ENCODE measurements at regions not wholly inside any gene's neighbourhood (a gene's known extent, or its start where the extent isn't known, plus 50 kb on each side); places are given as distances from the start of the nearest gene placed in this dataset.

DNA sequence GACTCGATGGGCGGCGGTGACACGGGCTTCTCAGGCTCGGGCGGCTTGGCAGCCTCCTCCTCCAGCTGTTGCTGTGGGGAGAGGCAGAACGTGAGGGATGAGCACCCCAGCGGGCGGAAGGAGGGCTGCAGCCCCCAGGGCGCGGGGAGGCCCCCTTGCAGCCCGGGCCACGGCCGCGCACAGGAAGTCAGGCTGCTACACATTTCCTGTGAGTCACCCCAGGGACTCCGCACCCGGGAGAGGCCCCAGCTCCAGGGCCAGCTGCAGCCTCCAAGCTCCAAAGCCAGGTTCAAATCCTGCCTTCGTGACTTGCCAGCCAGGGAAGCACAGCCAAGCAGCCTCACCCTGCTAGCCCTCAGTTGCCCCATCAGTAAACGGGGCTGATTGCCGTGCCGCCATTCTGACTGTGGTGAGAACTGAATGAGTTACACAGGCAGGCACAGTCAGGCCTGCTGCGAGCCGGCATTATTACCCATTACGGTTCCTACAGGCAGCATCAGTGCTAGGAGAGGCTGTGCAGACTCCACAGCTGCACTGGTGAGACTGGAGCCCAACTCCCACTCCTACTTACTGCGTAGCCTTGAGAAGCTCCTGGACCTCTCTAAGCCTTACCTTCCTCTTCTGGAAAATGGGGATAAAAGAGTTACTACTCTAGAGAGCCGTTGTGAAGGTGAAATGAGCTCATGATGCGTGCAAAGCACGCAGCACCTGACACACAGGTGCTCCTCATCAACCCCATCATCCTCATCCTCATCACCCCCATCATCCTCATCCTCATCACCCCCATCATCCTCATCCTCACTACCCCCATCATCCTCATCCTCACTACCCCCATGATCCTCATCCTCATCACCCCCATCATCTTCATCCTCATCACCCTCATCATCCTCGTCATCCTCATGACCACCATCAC is 100.9 kb downstream of the NCOR2 start:
- peaks cover 31 to 33% of the 10 kb centered on the region in 2 experiments; a peak in 3 of 4 replicates for H3K36me3 ChIP-seq (ENCODE audit: control insufficient read depth in 2 of 2, insufficient read depth in 2 of 2, low read length in 1 of 2)
- H3K27ac ChIP-seq (ENCODE audit: control insufficient read depth, insufficient read depth) = peak overlapping the region; percentile 82
- peaks cover 22% of the 10 kb centered on the region for H3K9me3 ChIP-seq (replicated peaks; ENCODE audit: control insufficient read depth, insufficient read depth, low read length)
- peaks cover 17% of the 10 kb centered on the region for H3K4me1 ChIP-seq (ENCODE audit: control insufficient read depth, insufficient read depth, low read length)
- WGBS (ENCODE audit: insufficient coverage, insufficient replicate concordance, low lambda C conversion rate, missing lambda C conversion rate) = 9% methylated on average over 29 of the region's 29 CpGs
- ChIA-PET SMC1A (ENCODE audit: uncharacterized antibody, unreplicated experiment) (interaction anchor here (0.6 to 1.6 kb wide), 8 partner anchors 8 to 304 kb away, joined by 3 to 11 read pairs (median 3); no protein-coding TSS in a partner anchor), CTCF (interaction anchor here (0.5 to 2.7 kb wide), 11 partner anchors 9 to 305 kb away, joined by 3 to 13 read pairs (median 3); no protein-coding TSS in a partner anchor), POLR2A (interaction anchor here (0.7 to 1.6 kb wide), 6 partner anchors 10 to 31 kb away, joined by 3 to 5 read pairs (median 4); no protein-coding TSS in a partner anchor), RAD21 (ENCODE audit: unreplicated experiment) (interaction anchor here (0.7 to 2.5 kb wide), 5 partner anchors 10 to 98 kb away, joined by 3 to 18 read pairs (median 10); no protein-coding TSS in a partner anchor)
- H4K20me1 ChIP-seq (ENCODE audit: control insufficient read depth, insufficient read depth) = no peaks in the 10 kb centered on the region
- peak overlapping the region; percentile 16 for H2AFZ ChIP-seq (ENCODE audit: control insufficient read depth, low read depth, low read length)
- ATAC-seq (peak; percentile 99), DNase-seq (ENCODE audit: low read depth, low spot score) (no peak), FAIRE-seq (peak; percentile 44)
- in situ Hi-C loops (cut with MboI) (no loop called here), intact Hi-C loops (cut with micrococcal nuclease; ENCODE audit: unreplicated experiment) (no loop called here)
- no TSS peak for BruUV-seq (replicated peaks)
- peak overlapping the region; percentile 53; the same call in 1 of the 2 replicates for H3K9ac ChIP-seq (ENCODE audit: control insufficient read depth, insufficient read depth, low read length)
- H3K4me3 ChIP-seq = no peak overlapping the region; the same call in 1 of the 2 replicates
- peaks cover 22% of the 10 kb centered on the region for H3K79me2 ChIP-seq (ENCODE audit: control insufficient read depth, insufficient read depth, low read length)
- peak overlapping the region; percentile 82 for H3K4me2 ChIP-seq (ENCODE audit: control insufficient read depth, insufficient read depth)
- H3K27me3 ChIP-seq (replicated peaks in 1 of 2; ENCODE audit: control insufficient read depth in 2 of 2, insufficient read depth in 2 of 2, low read length in 1 of 2) = no peaks in the 10 kb centered on the region
- peak; percentile 52 to 72; a peak in 3 of 4 replicates for TF ChIP-seq IKZF2 (IDR thresholded peaks at IDR 0.05)
- TF ChIP-seq ZNF274 (IDR thresholded peaks at IDR 0.05; ENCODE audit: insufficient read depth, insufficient read length) = no peak
- TF ChIP-seq HDAC2 (IDR thresholded peaks at IDR 0.05) = no peak
- TF ChIP-seq KDM1A (IDR thresholded peaks at IDR 0.05; ENCODE audit: borderline replicate concordance) = no peak
- TF ChIP-seq, protein P1, sequence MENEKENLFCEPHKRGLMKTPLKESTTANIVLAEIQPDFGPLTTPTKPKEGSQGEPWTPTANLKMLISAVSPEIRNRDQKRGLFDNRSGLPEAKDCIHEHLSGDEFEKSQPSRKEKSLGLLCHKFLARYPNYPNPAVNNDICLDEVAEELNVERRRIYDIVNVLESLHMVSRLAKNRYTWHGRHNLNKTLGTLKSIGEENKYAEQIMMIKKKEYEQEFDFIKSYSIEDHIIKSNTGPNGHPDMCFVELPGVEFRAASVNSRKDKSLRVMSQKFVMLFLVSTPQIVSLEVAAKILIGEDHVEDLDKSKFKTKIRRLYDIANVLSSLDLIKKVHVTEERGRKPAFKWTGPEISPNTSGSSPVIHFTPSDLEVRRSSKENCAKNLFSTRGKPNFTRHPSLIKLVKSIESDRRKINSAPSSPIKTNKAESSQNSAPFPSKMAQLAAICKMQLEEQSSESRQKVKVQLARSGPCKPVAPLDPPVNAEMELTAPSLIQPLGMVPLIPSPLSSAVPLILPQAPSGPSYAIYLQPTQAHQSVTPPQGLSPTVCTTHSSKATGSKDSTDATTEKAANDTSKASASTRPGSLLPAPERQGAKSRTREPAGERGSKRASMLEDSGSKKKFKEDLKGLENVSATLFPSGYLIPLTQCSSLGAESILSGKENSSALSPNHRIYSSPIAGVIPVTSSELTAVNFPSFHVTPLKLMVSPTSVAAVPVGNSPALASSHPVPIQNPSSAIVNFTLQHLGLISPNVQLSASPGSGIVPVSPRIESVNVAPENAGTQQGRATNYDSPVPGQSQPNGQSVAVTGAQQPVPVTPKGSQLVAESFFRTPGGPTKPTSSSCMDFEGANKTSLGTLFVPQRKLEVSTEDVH (IDR thresholded peaks at IDR 0.05; ENCODE audit: low read depth, partially characterized antibody) = no peak
- no peak for TF ChIP-seq NFYB (IDR thresholded peaks at IDR 0.05; ENCODE audit: insufficient read depth, low read depth, low read length)
- TF ChIP-seq, protein P2, sequence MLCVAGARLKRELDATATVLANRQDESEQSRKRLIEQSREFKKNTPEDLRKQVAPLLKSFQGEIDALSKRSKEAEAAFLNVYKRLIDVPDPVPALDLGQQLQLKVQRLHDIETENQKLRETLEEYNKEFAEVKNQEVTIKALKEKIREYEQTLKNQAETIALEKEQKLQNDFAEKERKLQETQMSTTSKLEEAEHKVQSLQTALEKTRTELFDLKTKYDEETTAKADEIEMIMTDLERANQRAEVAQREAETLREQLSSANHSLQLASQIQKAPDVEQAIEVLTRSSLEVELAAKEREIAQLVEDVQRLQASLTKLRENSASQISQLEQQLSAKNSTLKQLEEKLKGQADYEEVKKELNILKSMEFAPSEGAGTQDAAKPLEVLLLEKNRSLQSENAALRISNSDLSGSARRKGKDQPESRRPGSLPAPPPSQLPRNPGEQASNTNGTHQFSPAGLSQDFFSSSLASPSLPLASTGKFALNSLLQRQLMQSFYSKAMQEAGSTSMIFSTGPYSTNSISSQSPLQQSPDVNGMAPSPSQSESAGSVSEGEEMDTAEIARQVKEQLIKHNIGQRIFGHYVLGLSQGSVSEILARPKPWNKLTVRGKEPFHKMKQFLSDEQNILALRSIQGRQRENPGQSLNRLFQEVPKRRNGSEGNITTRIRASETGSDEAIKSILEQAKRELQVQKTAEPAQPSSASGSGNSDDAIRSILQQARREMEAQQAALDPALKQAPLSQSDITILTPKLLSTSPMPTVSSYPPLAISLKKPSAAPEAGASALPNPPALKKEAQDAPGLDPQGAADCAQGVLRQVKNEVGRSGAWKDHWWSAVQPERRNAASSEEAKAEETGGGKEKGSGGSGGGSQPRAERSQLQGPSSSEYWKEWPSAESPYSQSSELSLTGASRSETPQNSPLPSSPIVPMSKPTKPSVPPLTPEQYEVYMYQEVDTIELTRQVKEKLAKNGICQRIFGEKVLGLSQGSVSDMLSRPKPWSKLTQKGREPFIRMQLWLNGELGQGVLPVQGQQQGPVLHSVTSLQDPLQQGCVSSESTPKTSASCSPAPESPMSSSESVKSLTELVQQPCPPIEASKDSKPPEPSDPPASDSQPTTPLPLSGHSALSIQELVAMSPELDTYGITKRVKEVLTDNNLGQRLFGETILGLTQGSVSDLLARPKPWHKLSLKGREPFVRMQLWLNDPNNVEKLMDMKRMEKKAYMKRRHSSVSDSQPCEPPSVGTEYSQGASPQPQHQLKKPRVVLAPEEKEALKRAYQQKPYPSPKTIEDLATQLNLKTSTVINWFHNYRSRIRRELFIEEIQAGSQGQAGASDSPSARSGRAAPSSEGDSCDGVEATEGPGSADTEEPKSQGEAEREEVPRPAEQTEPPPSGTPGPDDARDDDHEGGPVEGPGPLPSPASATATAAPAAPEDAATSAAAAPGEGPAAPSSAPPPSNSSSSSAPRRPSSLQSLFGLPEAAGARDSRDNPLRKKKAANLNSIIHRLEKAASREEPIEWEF (IDR thresholded peaks at IDR 0.05; ENCODE audit: insufficient replicate concordance, low read depth, low read length) = no peak
- TF ChIP-seq, protein P3, sequence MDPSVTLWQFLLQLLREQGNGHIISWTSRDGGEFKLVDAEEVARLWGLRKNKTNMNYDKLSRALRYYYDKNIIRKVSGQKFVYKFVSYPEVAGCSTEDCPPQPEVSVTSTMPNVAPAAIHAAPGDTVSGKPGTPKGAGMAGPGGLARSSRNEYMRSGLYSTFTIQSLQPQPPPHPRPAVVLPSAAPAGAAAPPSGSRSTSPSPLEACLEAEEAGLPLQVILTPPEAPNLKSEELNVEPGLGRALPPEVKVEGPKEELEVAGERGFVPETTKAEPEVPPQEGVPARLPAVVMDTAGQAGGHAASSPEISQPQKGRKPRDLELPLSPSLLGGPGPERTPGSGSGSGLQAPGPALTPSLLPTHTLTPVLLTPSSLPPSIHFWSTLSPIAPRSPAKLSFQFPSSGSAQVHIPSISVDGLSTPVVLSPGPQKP (IDR thresholded peaks at IDR 0.05; ENCODE audit: low read depth, low read length) = peak; percentile 54
- peak in 1 of 2 experiments; percentile 89; a peak in 1 of 4 replicates for TF ChIP-seq ETV6 (conservative IDR thresholded peaks at IDR 0.05 in 1 of 2, IDR thresholded peaks at IDR 0.05 in 1 of 2; ENCODE audit: borderline replicate concordance in 1 of 2, low read depth in 1 of 2)
- no peak for TF ChIP-seq CHD1 (IDR thresholded peaks at IDR 0.05; ENCODE audit: low read depth, low read length)
- peak; percentile 68 for TF ChIP-seq SP1 (IDR thresholded peaks at IDR 0.05; ENCODE audit: low read depth, low read length)
- peak; percentile 39; the same call in 1 of the 2 replicates for TF ChIP-seq SREBF2 (IDR thresholded peaks at IDR 0.05; ENCODE audit: low read length)
- TF ChIP-seq BACH1 (IDR thresholded peaks at IDR 0.05; ENCODE audit: borderline replicate concordance) = peak; percentile 34

Measured in GM12878 (cell line).